Kidney (tissue), 13 donors: ENCODE measurements at regions not wholly inside any gene's neighbourhood (a gene's known extent, or its start where the extent isn't known, plus 50 kb on each side); places are given as distances from the start of the nearest gene placed in this dataset.
"Not testable (repeated sequence)": the region's sequence is repeated elsewhere in the genome, so short reads cannot be mapped to it uniquely, and the experiment has no call there.

Source experiments
- DNase-seq, 5 donors: peaks; one replicate each; pipeline ENCODE4 v3.0.0-alpha.2; 2013 to 2020
- FAIRE-seq: peaks from 2 replicates; lab custom pipeline; 2012; peaks lifted over from hg19 to GRCh38; lab: Jason Lieb, UNC
- H3K27ac ChIP-seq, 2 donors: one replicate each; pipeline ENCODE4 v1.7.0; 2013; ENCODE audit warnings: low read depth in 2 of 2, low read length in 2 of 2, inconsistent platforms in 1 of 2
- H3K27me3 ChIP-seq: one replicate; pipeline ENCODE4 v1.7.1; 2013; ENCODE audit warnings: low read length, inconsistent platforms; ENCODE audit not compliant: control insufficient read depth, insufficient read depth
- H3K36me3 ChIP-seq, 3 donors: one replicate each; pipeline versions ENCODE4 v1.7.0 to v1.7.1; 2013; ENCODE audit warnings: low read length in 3 of 3, control low read depth in 1 of 3, inconsistent platforms in 1 of 3; ENCODE audit not compliant: insufficient read depth in 3 of 3, control insufficient read depth in 2 of 3
- H3K4me1 ChIP-seq, 3 donors: one replicate each; pipeline versions ENCODE4 v1.7.0 to v1.7.1; 2013; ENCODE audit warnings: low read length in 3 of 3, inconsistent platforms in 1 of 3, low read depth in 1 of 3; ENCODE audit not compliant: control insufficient read depth in 2 of 3, insufficient read depth in 2 of 3
- H3K4me3 ChIP-seq, 3 donors: one replicate each; pipeline versions ENCODE4 v1.7.0 to v1.8.1; 2013; ENCODE audit warnings: low read length in 3 of 3, control low read depth in 1 of 3, inconsistent platforms in 1 of 3
- H3K9ac ChIP-seq, 3 donors: one replicate each; pipeline versions ENCODE4 v1.7.0 to v1.7.1; 2013; ENCODE audit warnings: low read length in 3 of 3, control low read depth in 1 of 3, inconsistent platforms in 1 of 3
- H3K9me3 ChIP-seq, 3 donors: one replicate each; pipeline versions ENCODE4 v1.7.0 to v1.7.1; 2013; ENCODE audit warnings: low read length in 3 of 3, control low read depth in 1 of 3, inconsistent platforms in 1 of 3; ENCODE audit not compliant: control insufficient read depth in 2 of 3, insufficient read depth in 1 of 3
- CTCF ChIP-seq: IDR thresholded peaks from 3 replicates; pipeline ENCODE4 v1.5.1; 2012; ENCODE audit warnings: mild to moderate bottlenecking, moderate library complexity, borderline replicate concordance; ENCODE audit not compliant: insufficient read depth; ENCODE audit errors: extremely low read depth
- intact Hi-C: fragments of 100-400 bp; cut with DNase I; formaldehyde crosslinking; loops from one replicate; pipeline ENCODE4 v1.11.1; 2022
- donor health status: control.
- donor health status: control.
- donor health status: control.
- donor health status: control.
- donor health status: control.
- donor health status: DM: yes; HTN: yes; CAD: no.
- donor health status: Normal renal cell carcinoma (clear cell type).

GRCh38 chr7:408751-409311 is 110.8 kb downstream of the PDGFA start:
- no peak for TF ChIP-seq CTCF
- FAIRE-seq: no peak
- intact Hi-C loops: no loop called here
- Histone ChIP-seq H3K4me1 (no peaks in the 10 kb centered on the region), H3K4me3 (no peak overlapping the region), H3K9me3 (no peaks in the 10 kb centered on the region), H3K9ac (no peak overlapping the region), H3K36me3 (no peaks in the 10 kb centered on the region), H3K27ac (no peak overlapping the region), H3K27me3 (no peaks in the 10 kb centered on the region)
- peak in 2 of 5 donors; percentile 53 to 56 for DNase-seq

DNA sequence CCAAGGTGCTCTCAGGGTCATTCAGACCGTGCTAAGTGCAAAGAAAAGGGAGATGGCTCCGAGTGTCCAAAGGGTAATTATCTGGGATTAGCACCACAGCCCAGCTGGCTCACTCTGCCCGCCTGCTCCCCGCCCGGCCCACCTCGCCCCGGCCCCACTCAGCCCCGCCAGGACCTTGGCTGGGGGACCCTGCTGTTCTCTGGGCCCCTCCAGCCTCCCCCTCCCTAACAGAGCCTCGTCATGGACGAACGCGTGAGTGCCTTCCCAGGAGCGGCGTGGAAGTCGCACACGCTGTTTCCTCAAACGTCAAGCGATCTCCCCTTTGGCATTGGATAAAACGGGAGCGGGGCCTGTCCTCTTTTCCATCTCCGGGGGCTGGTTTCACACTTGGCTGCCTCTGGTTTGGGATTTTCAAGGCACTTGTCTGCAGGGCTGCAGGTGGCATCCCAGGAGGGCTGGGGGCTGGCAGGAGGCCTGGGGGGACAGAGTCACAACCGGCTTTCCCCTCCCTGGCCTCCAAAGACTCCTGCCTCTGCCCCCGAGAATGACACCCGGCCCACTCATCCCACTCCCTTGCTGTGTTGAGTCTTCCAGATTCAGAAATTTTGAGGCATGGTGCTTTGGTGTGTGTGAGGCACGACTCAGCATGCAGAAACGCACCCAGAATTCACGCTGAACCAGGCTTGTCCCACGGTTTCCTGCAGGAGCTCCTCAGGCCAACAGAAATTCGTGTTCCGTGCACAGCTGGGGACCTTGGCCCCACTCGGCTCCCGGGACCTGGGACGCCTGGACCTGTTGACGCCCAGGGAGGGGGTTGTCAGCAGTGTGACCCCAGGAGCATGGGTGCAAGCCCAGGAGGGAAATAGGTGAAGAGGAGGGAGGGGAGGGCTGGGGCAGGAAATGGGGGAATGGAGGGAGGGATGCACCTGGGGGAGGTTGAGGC is 110.0 kb downstream of the PDGFA start:
- intact Hi-C loops: no loop called here
- DNase-seq (peak; percentile 55 to 77 (median 71)), FAIRE-seq (no peak)
- no peaks in the 10 kb centered on the region for H3K36me3 ChIP-seq
- TF ChIP-seq CTCF: no peak
- H3K4me3 ChIP-seq: no peak overlapping the region
- no peaks in the 10 kb centered on the region for H3K9me3 ChIP-seq
- H3K27ac ChIP-seq: no peak overlapping the region
- H3K27me3 ChIP-seq: no peaks in the 10 kb centered on the region
- no peak overlapping the region for H3K9ac ChIP-seq
- no peaks in the 10 kb centered on the region for H3K4me1 ChIP-seq

- Histone ChIP-seq H3K9me3 (no peaks in the 10 kb centered on the region), H3K9ac (no peak overlapping the region), H3K27me3 (no peaks in the 10 kb centered on the region), H3K27ac (no peak overlapping the region), H3K4me1 (no peaks in the 10 kb centered on the region), H3K36me3 (no peaks in the 10 kb centered on the region), H3K4me3 (no peak overlapping the region)
- no peak for FAIRE-seq
- intact Hi-C loops: no loop called here
- no peak for TF ChIP-seq CTCF
- peak in 2 of 5 donors; percentile 41 to 56 for DNase-seq
These were observed 109.2 kb downstream of the PDGFA start for GRCh38 chr7:410395-410910.

DNA sequence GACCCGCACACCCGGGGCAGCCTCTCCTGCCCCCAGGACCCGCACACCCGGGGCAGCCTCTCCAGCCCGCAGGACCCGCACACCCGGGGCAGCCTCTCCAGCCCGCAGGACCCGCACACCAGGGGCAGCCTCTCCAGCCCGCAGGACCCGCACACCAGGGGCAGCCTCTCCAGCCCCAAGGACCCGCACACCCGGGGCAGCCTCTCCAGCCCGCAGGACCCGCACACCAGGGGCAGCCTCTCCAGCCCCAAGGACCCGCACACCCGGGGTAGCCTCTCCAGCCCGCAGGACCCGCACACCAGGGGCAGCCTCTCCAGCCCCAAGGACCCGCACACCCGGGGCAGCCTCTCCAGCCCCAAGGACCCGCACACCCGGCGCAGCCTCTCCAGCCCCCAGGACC is 108.5 kb downstream of the PDGFA start:
- H3K4me1 ChIP-seq, H3K9me3 ChIP-seq, H3K36me3 ChIP-seq, H3K4me3 ChIP-seq, H3K27ac ChIP-seq, H3K9ac ChIP-seq, intact Hi-C loops, H3K27me3 ChIP-seq, FAIRE-seq, DNase-seq: not testable (repeated sequence)
